ENCODE measurements at regions not wholly inside any gene's neighbourhood (a gene's known extent, or its start where the extent isn't known, plus 50 kb on each side); places are given as distances from the start of the nearest gene placed in this dataset.

DNA sequence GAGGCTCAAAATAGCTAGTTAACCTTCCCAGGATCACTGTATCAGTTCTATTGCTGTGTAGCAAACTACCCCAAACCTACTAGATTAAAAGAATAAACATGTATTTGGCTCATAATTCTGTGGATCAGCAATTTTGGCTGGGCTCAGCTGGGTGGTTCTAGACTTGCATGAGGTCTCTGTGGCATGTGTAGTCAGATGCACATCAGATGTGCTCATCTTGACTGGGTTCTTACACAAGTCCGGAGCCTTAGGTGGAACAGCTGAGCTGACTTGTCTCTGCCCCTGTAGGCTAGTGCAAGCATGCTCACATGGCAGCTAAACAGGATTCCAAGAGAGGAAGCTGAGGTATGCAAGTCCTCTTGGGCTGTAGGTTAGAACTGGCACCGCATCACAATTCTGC is 137.7 kb upstream of the PRNP start:
- TF ChIP-seq, protein P1, sequence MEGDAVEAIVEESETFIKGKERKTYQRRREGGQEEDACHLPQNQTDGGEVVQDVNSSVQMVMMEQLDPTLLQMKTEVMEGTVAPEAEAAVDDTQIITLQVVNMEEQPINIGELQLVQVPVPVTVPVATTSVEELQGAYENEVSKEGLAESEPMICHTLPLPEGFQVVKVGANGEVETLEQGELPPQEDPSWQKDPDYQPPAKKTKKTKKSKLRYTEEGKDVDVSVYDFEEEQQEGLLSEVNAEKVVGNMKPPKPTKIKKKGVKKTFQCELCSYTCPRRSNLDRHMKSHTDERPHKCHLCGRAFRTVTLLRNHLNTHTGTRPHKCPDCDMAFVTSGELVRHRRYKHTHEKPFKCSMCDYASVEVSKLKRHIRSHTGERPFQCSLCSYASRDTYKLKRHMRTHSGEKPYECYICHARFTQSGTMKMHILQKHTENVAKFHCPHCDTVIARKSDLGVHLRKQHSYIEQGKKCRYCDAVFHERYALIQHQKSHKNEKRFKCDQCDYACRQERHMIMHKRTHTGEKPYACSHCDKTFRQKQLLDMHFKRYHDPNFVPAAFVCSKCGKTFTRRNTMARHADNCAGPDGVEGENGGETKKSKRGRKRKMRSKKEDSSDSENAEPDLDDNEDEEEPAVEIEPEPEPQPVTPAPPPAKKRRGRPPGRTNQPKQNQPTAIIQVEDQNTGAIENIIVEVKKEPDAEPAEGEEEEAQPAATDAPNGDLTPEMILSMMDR (IDR thresholded peaks at IDR 0.05): no peak
- no peak for TF ChIP-seq POLR2A (IDR thresholded peaks at IDR 0.05)

All from right lobe of liver (tissue), 4 donors.